DLD1 (cell line): ENCODE measurements at regions not wholly inside any gene's neighbourhood (a gene's known extent, or its start where the extent isn't known, plus 50 kb on each side); places are given as distances from the start of the nearest gene placed in this dataset.
"Not testable (repeated sequence)": the region's sequence is repeated elsewhere in the genome, so short reads cannot be mapped to it uniquely, and the experiment has no call there.

Experiments
- in situ Hi-C: cut with HindIII; loops from 2 replicates; pipeline ENCODE4 v1.10.0; 2017; ENCODE audit warnings: low sequenced_read_pairs

DNA sequence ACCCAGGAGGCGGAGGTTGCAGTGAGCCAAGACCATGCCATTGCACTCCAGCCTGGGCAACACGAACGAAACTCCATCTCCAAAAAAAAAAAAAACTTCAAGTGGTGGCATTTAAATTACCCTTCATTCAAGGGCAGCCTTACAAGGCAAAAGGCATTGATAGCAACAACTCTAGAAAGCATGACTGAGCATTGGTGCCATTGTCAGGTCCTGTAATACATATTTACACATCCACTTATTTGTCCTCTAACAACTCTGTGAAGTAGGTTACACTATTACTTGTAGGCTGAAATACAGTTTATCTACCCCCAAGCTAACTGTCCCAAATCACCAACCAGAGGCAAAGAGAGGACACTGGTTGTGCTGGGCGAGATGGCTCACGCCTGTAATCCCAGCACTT lies 52.7 kb upstream of the LARP1 start:
- in situ Hi-C loops = no loop called here

DNA sequence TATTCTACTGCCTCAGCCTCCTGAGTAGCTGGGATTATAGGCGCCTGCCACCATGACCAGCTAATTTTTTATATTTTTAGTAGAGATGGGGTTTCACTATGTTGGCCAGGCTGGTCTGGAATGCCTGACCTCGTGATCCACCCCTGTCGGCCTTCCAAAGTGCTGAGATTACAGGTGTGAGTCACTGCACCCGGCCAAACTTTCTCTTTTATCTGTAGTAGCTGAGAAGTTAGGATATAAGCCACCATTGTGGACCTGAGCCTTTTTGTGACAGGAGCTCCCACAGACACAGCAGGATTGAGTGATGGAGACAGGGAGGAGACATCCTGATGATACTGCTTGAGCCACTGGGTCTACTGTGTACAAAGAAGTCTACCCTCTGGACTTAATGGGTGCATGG lies 53.5 kb upstream of the LARP1 start:
- in situ Hi-C loops = not testable (repeated sequence)

DNA sequence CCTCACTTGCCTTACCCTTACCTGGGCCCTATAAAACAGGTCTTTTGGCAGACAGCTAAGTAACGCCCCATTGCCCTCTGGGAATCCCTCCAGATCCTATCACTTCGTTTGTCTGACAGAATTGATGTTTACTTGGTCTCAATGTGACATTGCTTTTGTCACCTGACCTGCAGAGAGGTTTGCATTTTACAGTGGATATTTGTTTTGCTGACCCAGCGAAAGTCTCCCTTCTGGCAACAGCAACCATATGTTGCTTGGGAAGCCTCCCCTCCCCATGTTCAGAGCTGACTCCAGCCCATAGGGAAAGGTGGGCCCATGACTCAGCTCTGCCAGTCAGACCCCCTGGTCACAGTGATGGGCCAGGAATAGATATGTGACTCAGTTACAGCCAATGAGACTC lies 54.0 kb upstream of the LARP1 start:
- in situ Hi-C loops = no loop called here

- in situ Hi-C loops = not testable (repeated sequence)
These were observed 54.8 kb upstream of the LARP1 start for GRCh38 chr5:154700289-154700928.

DNA sequence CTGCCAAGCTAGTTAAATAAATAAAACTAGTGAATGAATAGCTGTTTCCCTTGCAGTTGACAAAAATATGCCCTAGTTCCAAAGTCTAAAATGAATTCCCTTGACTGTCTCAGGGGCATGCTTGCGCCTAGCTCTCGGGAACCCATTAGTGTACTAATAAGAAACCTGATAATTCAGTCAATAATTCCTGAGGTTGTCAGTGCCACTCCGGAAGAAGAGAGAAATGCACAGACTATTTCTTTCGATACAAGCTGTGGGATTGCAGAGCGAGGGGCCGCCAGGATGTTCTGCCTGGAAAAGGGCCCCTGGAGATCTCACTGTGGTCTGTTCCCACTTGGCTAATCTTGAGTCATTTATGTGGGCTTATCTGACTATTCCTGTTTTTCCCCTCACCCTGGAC lies 56.4 kb upstream of the LARP1 start:
- in situ Hi-C loops = no loop called here

DNA sequence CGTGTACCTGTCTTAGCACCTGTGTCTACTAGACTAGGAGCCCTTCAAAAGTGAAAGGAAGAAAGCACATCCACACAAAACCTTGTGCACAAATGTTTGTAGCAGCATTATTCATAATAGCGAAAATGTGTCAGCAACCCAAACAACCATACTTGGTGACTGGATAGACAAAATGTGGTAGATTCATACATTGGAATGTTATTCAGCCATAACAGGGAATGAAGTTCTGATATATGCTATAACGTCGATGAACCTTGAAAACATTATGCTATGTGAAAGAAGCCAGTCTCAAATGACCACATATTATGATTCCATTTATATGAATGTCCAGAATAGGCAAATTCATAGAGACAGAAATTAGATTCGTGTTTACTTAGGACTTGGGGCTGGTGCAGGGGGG lies 57.8 kb upstream of the LARP1 start:
- in situ Hi-C loops = no loop called here

GRCh38 chr5:154696891-154697290 lies 58.3 kb upstream of the LARP1 start:
- in situ Hi-C loops = no loop called here

DNA sequence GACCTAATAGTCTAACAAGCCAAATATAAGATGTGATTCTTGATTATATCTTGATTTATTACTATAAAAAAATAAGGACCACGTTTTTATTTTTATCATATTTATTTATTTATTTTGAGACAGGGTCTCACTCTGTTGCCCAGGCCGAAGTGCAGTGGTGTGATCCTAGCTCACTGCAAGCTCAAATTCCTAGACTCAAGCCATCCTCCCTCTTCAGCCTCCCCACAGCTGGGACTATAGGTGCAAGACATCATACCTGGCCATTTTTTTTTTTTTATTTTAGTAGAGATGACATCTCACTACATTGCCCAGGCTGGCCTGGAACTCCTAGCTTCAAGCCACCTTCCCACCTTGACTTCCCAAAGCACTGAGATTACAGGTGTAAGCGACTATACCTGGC lies 61.0 kb upstream of the LARP1 start:
- in situ Hi-C loops = no loop called here

DNA sequence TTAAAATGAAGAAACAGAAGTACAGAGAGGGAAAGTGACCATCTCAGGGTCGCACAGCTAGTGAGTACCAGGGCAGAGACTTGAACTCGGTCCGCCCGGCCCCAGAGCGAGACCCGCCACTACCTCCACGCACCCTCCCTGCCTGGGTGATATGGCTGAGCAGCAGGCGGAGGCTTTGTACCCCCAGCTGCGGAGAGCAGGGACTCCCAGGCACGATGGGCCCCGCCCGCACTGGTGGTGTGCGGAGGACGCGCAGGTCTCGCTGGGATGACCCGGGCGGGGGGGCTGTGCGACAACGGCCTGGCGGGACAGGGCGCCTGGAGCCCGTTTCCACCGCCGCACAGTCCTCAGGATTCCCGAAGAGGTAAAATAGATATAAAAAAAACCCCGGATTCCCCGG lies 64.7 kb upstream of the LARP1 start:
- in situ Hi-C loops = no loop called here

- in situ Hi-C loops = no loop called here
These were observed 68.7 kb upstream of the LARP1 start for GRCh38 chr5:154686490-154686889.

DNA sequence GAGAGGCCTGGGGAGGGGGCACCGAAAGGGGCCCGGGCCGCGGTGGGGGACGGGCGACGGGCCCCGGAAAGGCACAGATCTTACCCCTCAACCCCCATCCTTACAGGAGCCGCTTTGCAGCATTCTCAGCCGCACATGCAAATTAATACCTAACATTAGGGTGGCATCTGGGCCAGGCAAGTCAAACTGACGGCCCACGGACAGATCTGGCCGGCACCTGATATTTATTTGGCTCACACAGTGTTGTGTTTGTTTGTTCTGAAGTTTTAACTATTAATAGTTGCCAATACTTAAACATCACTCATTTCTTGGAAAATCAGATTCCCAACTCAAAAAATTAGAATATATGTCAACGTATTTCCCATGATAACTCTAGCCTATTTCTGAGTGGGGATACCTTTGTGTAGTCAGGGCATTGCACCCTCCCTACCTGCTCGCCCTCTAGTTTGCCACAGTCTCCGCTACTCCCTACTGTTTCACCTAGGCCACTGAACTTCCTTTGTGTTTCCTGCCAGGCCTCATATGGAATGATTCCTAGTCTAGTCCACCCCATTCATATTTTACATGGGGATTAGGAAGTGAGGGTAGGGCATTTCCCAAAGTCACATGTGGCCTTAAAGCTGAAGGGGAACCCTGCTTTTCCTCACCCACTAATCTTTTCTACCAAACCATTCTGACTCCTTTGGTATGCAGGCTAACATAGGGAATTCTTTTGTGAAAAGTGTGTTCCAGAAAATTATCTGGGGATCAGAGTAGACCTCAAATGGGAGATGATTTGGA lies 71.9 kb upstream of the LARP1 start:
- in situ Hi-C loops = no loop called here

GRCh38 chr5:154679501-154679900 lies 75.7 kb upstream of the LARP1 start:
- in situ Hi-C loops = no loop called here

- in situ Hi-C loops = no loop called here
These were observed 77.3 kb upstream of the LARP1 start for GRCh38 chr5:154677921-154678320.

- in situ Hi-C loops = no loop called here
These were observed 78.7 kb upstream of the LARP1 start for GRCh38 chr5:154676508-154676907.

GRCh38 chr5:154674029-154674428 lies 81.1 kb upstream of the LARP1 start:
- in situ Hi-C loops = no loop called here

DNA sequence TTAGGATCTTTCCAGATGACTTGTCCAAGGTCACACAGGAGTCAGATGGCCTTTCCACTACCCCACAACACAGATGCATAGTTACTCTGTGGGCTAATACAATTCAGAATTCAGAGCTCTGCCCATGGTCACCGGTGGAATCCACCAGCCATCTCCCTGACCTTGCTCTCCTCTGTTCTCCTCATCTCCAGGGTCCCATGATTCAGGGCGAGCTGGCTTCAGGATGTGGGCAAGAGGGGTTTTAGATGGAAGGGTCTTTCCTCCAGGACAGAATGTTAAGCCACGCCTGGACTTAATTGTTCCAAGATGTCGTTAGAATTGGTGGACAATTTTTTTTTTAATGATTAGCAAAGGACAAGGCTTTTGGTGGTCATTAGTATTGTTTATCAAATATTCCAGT lies 81.7 kb upstream of the LARP1 start:
- in situ Hi-C loops = no loop called here

DNA sequence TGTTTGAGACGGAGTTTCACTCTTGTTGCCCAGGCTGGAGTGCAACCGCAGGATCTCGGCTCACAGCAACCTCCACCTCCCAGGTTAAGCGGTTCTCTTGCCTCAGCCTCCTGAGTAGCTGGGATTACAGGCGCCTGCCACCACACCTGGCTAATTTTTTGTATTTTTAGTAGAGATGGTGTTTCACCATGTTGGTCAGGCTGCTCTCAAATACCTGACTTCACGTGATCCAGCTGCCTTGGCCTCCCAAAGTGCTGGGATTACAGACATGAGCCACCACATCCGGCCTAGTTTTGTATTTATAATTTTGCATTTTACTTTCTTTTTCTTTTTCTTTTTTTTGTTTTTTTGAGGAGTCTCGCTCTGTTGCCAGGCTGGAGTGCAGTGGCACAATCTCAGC lies 85.3 kb upstream of the LARP1 start:
- in situ Hi-C loops = not testable (repeated sequence)

DNA sequence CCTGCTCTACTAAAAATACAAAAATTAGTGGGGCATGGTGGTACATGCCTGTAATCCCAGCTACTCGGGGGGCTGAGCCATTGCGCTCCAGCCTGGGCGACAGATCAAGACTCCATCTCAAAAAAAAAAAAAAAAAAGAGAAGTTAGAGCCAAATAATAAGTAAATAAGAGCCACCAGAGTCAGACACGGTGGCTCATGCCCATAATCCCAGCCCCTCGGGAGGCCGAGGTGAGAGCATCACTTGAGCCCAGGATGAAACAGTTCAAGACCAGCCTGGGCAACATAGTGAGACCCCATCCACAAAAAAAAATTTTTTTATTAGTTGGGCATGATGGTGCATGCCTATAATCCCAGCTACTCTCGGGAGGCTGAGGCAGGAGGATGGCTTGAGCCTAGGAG lies 85.8 kb upstream of the LARP1 start:
- in situ Hi-C loops = no loop called here

GRCh38 chr5:154664869-154665268 lies 90.3 kb upstream of the LARP1 start:
- in situ Hi-C loops = no loop called here

- in situ Hi-C loops = no loop called here
These were observed 91.8 kb upstream of the LARP1 start for GRCh38 chr5:154663424-154663823.

DNA sequence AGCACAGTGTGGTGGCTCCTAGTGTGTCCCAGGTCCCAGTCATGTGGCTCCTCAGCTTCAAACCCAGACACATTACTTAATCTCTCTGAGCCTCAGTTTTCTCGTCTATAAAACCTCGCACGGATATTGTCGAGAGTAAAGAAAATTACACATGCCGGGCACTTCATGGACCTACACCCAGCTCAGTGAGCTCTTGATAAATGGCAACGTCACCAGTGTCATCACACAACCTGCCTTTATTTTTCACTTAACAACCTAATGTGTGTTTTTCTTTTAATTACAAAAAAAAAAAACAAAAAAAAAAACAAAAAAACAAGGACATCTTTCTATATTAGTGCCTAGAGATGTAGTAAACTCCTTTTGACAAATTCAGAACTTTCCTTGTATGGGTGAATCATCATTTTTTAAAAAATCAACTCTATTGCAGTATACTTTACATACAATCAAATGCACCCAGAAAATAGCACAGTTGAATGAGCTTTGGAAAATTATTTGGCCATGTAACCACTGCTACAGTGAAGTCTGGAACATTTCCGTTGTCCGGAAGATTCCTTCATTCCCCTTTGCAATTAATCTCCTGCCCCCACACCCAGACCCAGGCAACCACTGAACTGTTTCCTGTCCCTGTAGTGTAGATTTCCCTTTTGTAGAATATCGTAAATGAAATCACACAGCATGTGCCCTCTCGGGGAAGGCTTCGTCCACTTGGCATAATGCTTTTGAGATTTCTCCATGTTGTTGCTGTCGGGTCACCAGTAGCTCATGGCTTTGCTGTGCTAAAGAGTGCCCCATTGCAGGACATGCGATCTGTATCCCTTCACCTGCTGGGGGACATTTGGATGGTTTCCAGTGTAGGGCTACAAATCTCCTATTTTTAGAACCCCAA lies 100.4 kb upstream of the LARP1 start:
- in situ Hi-C loops = no loop called here
